PC-3 (cell line): ENCODE measurements at regions not wholly inside any gene's neighbourhood (a gene's known extent, or its start where the extent isn't known, plus 50 kb on each side); places are given as distances from the start of the nearest gene placed in this dataset.

Experiments
- ATAC-seq: fragments of 200-7000 bp; cut with Tn5 transposase; 2 replicates; pipeline ENCODE4 v1.9.1; 2020; ENCODE audit warnings: mild to moderate bottlenecking, moderate library complexity
- BruUV-seq: library from RNA; stranded (reverse); fragments of 400-500 nt; replicated peaks from 2 replicates; lab custom pipeline; 2021; lab: Mats Ljungman, UMichigan
- CTCF ChIA-PET: fragments of 300-600 bp; sonication (Branson Sonifier 250); formaldehyde crosslinking; loops from one replicate; lab custom pipeline; 2022; ENCODE audit warnings: antibody characterized with exemption; lab: Charles Lee
- POLR2A ChIA-PET: fragments of 300-600 bp; sonication (Branson Sonifier 250); formaldehyde crosslinking; loops from one replicate; lab custom pipeline; 2022; ENCODE audit warnings: antibody characterized with exemption; ENCODE audit not compliant: unreplicated experiment; lab: Charles Lee
- DNase-seq: peaks from one replicate; pipeline ENCODE4 v3.0.0-alpha.2; 2015
- H2AFZ ChIP-seq: fragments of 300-600 bp; sonication (generic); 2 replicates; pipeline ENCODE4 v1.6.0; 2016; ENCODE audit warnings: antibody characterized with exemption, low read length
- H3F3A ChIP-seq: fragments of 300-600 bp; sonication (generic); one replicate; pipeline ENCODE4 v1.6.0; 2017; ENCODE audit warnings: antibody characterized with exemption, low read length, control low read depth, mild to moderate bottlenecking; ENCODE audit not compliant: unreplicated experiment
- H3K27ac ChIP-seq: fragments of 300-600 bp; sonication (generic); 2 replicates; pipeline ENCODE4 v1.5.1; 2016; ENCODE audit warnings: mild to moderate bottlenecking, low read length
- H3K27me3 ChIP-seq: fragments of 300-600 bp; sonication (generic); 2 replicates; pipeline ENCODE4 v1.6.1; 2016; ENCODE audit warnings: low read length, mixed read lengths
- H3K36me3 ChIP-seq: fragments of 300-600 bp; sonication (generic); 2 replicates; pipeline ENCODE4 v1.6.1; 2016; ENCODE audit warnings: low read depth, mixed run types, low read length, mixed read lengths
- H3K4me1 ChIP-seq: fragments of 300-600 bp; sonication (generic); 2 replicates; pipeline ENCODE4 v1.5.1; 2016; ENCODE audit warnings: low read length; ENCODE audit not compliant: insufficient read depth
- H3K4me2 ChIP-seq: fragments of 300-600 bp; sonication (generic); 2 replicates; pipeline ENCODE4 v1.6.0; 2016; ENCODE audit warnings: low read length
- H3K4me3 ChIP-seq: fragments of 300-600 bp; sonication (generic); 2 replicates; pipeline ENCODE4 v1.5.1; 2016; ENCODE audit warnings: mild to moderate bottlenecking, low read length, mixed read lengths
- H3K79me2 ChIP-seq: fragments of 300-600 bp; sonication (generic); 2 replicates; pipeline ENCODE4 v1.6.1; 2017; ENCODE audit warnings: low read length, mixed read lengths
- H3K9ac ChIP-seq: fragments of 300-600 bp; sonication (generic); 2 replicates; pipeline ENCODE4 v1.6.0; 2016; ENCODE audit warnings: mild to moderate bottlenecking, low read length
- H3K9me2 ChIP-seq: fragments of 300-600 bp; sonication (generic); replicated peaks from 2 replicates; pipeline ENCODE4 v1.6.1; 2016; ENCODE audit warnings: mixed run types, low read length, mixed read lengths
- H3K9me3 ChIP-seq: fragments of 300-600 bp; sonication (generic); 2 replicates; pipeline ENCODE4 v1.6.1; 2016; ENCODE audit warnings: low read length, mixed read lengths
- H4K20me1 ChIP-seq: fragments of 300-600 bp; sonication (generic); 2 replicates; pipeline ENCODE4 v1.6.1; 2016; ENCODE audit warnings: low read length, mixed read lengths
- EZH2 ChIP-seq: fragments of 300-600 bp; sonication (generic); IDR thresholded peaks from one replicate; pipeline ENCODE4 v1.6.1; 2017; ENCODE audit warnings: antibody characterized with exemption, mild to moderate bottlenecking, low read length; ENCODE audit not compliant: unreplicated experiment
- EZH2phosphoT487 ChIP-seq: fragments of 300-600 bp; sonication (generic); IDR thresholded peaks from 2 replicates; pipeline ENCODE4 v1.6.1; 2018; ENCODE audit warnings: mild to moderate bottlenecking, antibody characterized with exemption, low read length, borderline replicate concordance
- intact Hi-C: fragments of 100-400 bp; cut with micrococcal nuclease; formaldehyde crosslinking; loops from 2 replicates; pipeline ENCODE4 v1.9.0; 2023
- TF ChIP-seq, protein P1 (sequence below): fragments of 300-600 bp; sonication (generic); conservative IDR thresholded peaks from 2 replicates; pipeline ENCODE4 v1.5.1; 2017; ENCODE audit warnings: antibody characterized with exemption, low read depth, mild to moderate bottlenecking, low read length

DNA sequence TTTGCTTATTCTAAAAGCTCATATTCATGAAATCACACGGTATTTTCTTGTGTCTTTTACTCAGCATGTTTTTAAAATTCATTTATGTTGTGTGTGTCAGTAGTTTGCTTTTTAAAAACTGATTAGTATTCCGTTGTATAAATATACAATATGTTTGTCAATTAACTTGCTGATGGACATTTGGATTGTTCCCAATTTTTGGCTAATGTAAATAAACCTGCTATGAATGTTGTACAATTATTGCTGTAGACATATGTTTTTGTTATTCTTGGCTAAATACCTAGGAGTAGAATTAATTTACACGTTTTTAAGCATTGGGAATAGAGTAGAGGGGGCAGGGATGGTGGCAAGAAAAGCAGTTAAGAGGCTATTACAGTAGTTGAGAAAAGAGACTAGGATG is 199.5 kb upstream of the CCL2 start:
- Histone ChIP-seq H3K9ac (no peak overlapping the region), H3K36me3 (no peaks in the 10 kb centered on the region), H3K79me2 (no peaks in the 10 kb centered on the region), H3K9me3 (no peaks in the 10 kb centered on the region), H3K9me2 (no peaks in the 10 kb centered on the region), H2AFZ (no peak overlapping the region), H3K27me3 (no peaks in the 10 kb centered on the region), H3K27ac (no peak overlapping the region), H3F3A (no peaks in the 10 kb centered on the region), H4K20me1 (no peaks in the 10 kb centered on the region), H3K4me1 (no peaks in the 10 kb centered on the region), H3K4me2 (no peak overlapping the region), H3K4me3 (no peak overlapping the region)
- ChIA-PET CTCF (no interaction called here), POLR2A (no interaction called here)
- ATAC-seq: no peak
- TF ChIP-seq, protein P1, sequence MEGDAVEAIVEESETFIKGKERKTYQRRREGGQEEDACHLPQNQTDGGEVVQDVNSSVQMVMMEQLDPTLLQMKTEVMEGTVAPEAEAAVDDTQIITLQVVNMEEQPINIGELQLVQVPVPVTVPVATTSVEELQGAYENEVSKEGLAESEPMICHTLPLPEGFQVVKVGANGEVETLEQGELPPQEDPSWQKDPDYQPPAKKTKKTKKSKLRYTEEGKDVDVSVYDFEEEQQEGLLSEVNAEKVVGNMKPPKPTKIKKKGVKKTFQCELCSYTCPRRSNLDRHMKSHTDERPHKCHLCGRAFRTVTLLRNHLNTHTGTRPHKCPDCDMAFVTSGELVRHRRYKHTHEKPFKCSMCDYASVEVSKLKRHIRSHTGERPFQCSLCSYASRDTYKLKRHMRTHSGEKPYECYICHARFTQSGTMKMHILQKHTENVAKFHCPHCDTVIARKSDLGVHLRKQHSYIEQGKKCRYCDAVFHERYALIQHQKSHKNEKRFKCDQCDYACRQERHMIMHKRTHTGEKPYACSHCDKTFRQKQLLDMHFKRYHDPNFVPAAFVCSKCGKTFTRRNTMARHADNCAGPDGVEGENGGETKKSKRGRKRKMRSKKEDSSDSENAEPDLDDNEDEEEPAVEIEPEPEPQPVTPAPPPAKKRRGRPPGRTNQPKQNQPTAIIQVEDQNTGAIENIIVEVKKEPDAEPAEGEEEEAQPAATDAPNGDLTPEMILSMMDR: no peak
- BruUV-seq: no TSS peak
- no peak for DNase-seq
- intact Hi-C loops: no loop called here

DNA sequence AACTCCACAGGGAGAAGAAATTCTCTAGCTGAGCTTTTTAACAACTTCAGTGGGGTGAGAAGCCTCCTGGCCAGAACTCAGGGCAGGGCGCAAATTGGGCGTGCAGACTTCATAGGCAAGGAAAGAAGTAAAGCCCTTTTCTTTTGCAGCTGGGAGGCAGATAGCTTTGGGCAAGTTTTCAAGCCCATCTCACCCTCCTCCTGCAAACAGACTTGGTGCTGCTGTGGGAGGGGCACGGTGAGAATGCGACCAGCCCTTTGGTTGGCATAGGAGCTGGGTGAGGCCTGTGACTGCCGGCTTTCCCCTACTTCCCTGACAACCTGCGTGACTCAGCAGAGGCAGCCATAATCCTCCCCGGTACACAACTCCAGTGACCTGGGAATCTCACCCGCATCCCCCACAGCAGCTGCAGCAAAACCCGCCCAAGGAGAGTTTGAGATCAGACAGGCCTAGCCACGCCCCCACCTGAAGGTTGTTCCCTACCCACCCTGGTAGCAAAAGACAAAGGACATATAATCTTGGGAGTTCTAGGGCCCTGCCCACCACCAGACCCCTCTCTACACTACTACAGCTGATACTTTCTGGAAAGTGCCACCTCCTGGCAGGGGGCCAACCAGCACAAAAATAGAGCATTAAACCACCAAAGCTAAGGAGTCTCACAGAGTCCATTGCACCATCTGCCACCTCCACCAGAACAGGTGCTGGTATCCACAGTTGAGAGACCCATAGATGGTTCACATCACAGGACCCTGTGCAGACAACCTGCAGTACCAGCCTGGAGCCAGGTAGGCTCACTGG is 195.5 kb upstream of the CCL2 start:
- TF ChIP-seq EZH2 (no peak), EZH2phosphoT487 (no peak)
- TF ChIP-seq, protein P1: no peak
- H3K9me2 ChIP-seq: no peaks in the 10 kb centered on the region
- H3K27me3 ChIP-seq: no peaks in the 10 kb centered on the region
- no peaks in the 10 kb centered on the region for H4K20me1 ChIP-seq
- BruUV-seq: no TSS peak
- ChIA-PET POLR2A (no interaction called here), CTCF (no interaction called here)
- H3K27ac ChIP-seq: no peak overlapping the region
- no peak overlapping the region for H2AFZ ChIP-seq
- H3K4me3 ChIP-seq: no peak overlapping the region
- DNase-seq (no peak), ATAC-seq (no peak)
- H3K79me2 ChIP-seq: no peaks in the 10 kb centered on the region
- H3K36me3 ChIP-seq: no peaks in the 10 kb centered on the region
- H3K9ac ChIP-seq: no peak overlapping the region
- intact Hi-C loops: no loop called here
- H3F3A ChIP-seq: no peaks in the 10 kb centered on the region
- no peaks in the 10 kb centered on the region for H3K9me3 ChIP-seq
- no peak overlapping the region for H3K4me2 ChIP-seq
- no peaks in the 10 kb centered on the region for H3K4me1 ChIP-seq

DNA sequence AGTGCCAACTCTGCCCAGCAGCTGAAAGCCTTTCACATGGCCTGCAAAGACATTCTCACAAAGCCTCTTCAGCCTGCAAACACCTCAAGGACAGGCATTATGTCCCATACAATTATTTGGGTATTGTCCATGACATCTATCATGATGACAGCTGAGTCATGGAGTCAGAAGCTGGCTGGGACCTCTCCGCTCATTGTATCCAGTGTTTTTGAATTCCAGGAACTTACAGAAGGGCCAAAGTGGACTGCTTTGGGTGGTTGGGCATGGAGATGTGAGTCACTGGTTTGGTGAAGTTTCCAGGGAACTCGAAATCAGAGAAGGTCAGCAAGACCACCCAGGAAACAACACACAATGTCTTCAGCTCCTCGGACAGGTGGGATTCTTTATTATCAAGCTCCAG is 188.6 kb upstream of the CCL2 start:
- H3K36me3 ChIP-seq: no peaks in the 10 kb centered on the region
- no TSS peak for BruUV-seq
- no peaks in the 10 kb centered on the region for H3K4me1 ChIP-seq
- no peaks in the 10 kb centered on the region for H3K9me3 ChIP-seq
- H3K4me3 ChIP-seq: no peak overlapping the region
- H2AFZ ChIP-seq: no peak overlapping the region
- DNase-seq: no peak
- H3K4me2 ChIP-seq: no peak overlapping the region
- H3K9ac ChIP-seq: no peak overlapping the region
- ATAC-seq: no peak
- ChIA-PET CTCF (no interaction called here), POLR2A (no interaction called here)
- no peaks in the 10 kb centered on the region for H3K79me2 ChIP-seq
- H4K20me1 ChIP-seq: no peaks in the 10 kb centered on the region
- no peak overlapping the region for H3K27ac ChIP-seq
- TF ChIP-seq EZH2phosphoT487 (no peak), EZH2 (no peak)
- TF ChIP-seq, protein P1: no peak
- no peaks in the 10 kb centered on the region for H3K27me3 ChIP-seq
- intact Hi-C loops: no loop called here
- no peaks in the 10 kb centered on the region for H3F3A ChIP-seq
- no peaks in the 10 kb centered on the region for H3K9me2 ChIP-seq
